Panc1 (cell line): ENCODE measurements at regions not wholly inside any gene's neighbourhood (a gene's known extent, or its start where the extent isn't known, plus 50 kb on each side); places are given as distances from the start of the nearest gene placed in this dataset.
A peak's percentile ranks its signal among the peaks of the same experiment; 100 is the strongest.

Experiments
- ATAC-seq: fragments of 200-7000 bp; cut with Tn5 transposase; 2 replicates; pipeline ENCODE4 v1.9.1; 2020; ENCODE audit warnings: mild to moderate bottlenecking, moderate library complexity
- BruUV-seq: library from RNA; stranded (reverse); fragments of 400-500 nt; replicated peaks from 2 replicates; lab custom pipeline; 2021; lab: Mats Ljungman, UMichigan
- CTCF ChIA-PET: fragments of 300-600 bp; sonication (Branson Sonifier 250); formaldehyde crosslinking; loops from one replicate; lab custom pipeline; 2022; ENCODE audit warnings: antibody characterized with exemption; lab: Charles Lee
- POLR2A ChIA-PET: fragments of 300-600 bp; sonication (Branson Sonifier 250); formaldehyde crosslinking; loops from one replicate; lab custom pipeline; 2022; ENCODE audit warnings: antibody characterized with exemption; lab: Charles Lee
- DNase-seq: peaks from one replicate; pipeline ENCODE4 v3.0.0-alpha.2; 2010; ENCODE audit warnings: low read depth, low spot score
- H3K27ac ChIP-seq: 2 replicates; pipeline ENCODE4 v1.5.1; 2011; ENCODE audit warnings: mild to moderate bottlenecking, low read length, inconsistent platforms
- H3K27me3 ChIP-seq: fragments of 200-500 bp; sonication (Bioruptor generic); 2 replicates; pipeline ENCODE4 v1.6.0; 2014; ENCODE audit warnings: low read length, inconsistent platforms; ENCODE audit not compliant: control insufficient read depth, insufficient read depth
- H3K36me3 ChIP-seq: fragments of 200-500 bp; sonication (Bioruptor generic); 2 replicates; pipeline ENCODE4 v1.5.1; 2014; ENCODE audit warnings: inconsistent platforms, mild to moderate bottlenecking, low read length, moderate library complexity; ENCODE audit not compliant: control insufficient read depth, insufficient read depth
- H3K4me1 ChIP-seq: 2 replicates; pipeline ENCODE4 v1.5.1; 2011; ENCODE audit warnings: inconsistent platforms, mild to moderate bottlenecking, low read length, moderate library complexity; ENCODE audit not compliant: control insufficient read depth, insufficient read depth
- H3K4me3 ChIP-seq, 2 experiments: 2 replicates each; pipeline ENCODE4 v1.5.1; 2011 to 2012; ENCODE audit warnings: low read depth in 2 of 2, low read length in 2 of 2, mild to moderate bottlenecking in 2 of 2, inconsistent platforms in 1 of 2, moderate library complexity in 1 of 2
- H3K9me3 ChIP-seq: fragments of 200-500 bp; sonication (Bioruptor generic); 2 replicates; pipeline ENCODE4 v1.5.1; 2014; ENCODE audit warnings: low read depth, mild to moderate bottlenecking, inconsistent platforms, low read length, moderate library complexity; ENCODE audit not compliant: control insufficient read depth, insufficient read depth
- POLR2AphosphoS5 ChIP-seq: IDR thresholded peaks from 2 replicates; pipeline ENCODE4 v1.6.1; 2012; ENCODE audit warnings: mild to moderate bottlenecking, low read depth, low read length, moderate library complexity
- SIN3A ChIP-seq: IDR thresholded peaks from 2 replicates; pipeline ENCODE4 v1.6.1; 2012; ENCODE audit warnings: low read depth, mild to moderate bottlenecking, low read length, moderate library complexity, borderline replicate concordance; ENCODE audit not compliant: insufficient read depth
- TCF7L2 ChIP-seq: IDR thresholded peaks from 2 replicates; pipeline ENCODE4 v1.6.1; 2011; ENCODE audit warnings: mild to moderate bottlenecking, low read depth, low read length, inconsistent platforms
- in situ Hi-C: cut with HindIII; loops from 2 replicates; pipeline ENCODE4 v1.10.0; 2016; ENCODE audit warnings: low sequenced_read_pairs, low pct_unique_long_range_greater_than_20kb
- intact Hi-C: fragments of 100-400 bp; cut with micrococcal nuclease; formaldehyde crosslinking; loops from one replicate; pipeline ENCODE4 v1.10.0; 2022; ENCODE audit not compliant: unreplicated experiment
- TF ChIP-seq, protein P1 (sequence below), 2 experiments: IDR thresholded peaks; 2 replicates each; pipeline ENCODE4 v1.6.1; 2011 to 2012; ENCODE audit warnings: low read depth in 2 of 2, control low read depth in 1 of 2, low read length in 1 of 2, mild to moderate bottlenecking in 1 of 2, moderate library complexity in 1 of 2; ENCODE audit not compliant: insufficient read depth in 1 of 2
- TF ChIP-seq, protein P2 (sequence below): fragments of 450-650 bp; IDR thresholded peaks from 2 replicates; pipeline ENCODE4 v1.5.1; 2017; ENCODE audit warnings: mild to moderate bottlenecking

DNA sequence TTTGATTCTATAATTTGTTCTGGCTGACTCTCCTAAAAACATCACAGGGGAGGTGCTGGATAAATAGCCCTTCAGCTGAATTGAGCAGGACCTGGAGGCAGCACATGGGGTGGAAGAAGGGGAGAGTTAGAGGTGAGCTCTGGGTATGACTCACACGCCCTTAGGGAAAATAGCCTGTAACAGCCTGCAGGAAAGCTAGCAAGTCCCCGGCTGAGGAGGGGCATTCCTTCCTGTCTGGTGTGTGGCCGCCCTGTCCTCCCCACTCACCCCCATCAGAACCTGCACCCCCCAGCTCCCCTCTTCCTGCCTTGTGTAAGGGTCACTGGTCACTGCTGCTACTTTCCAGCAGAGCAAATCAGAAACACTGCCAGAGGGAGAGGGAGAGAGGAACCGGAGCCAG is 187.4 kb downstream of the C16orf95 start:
- no peaks in the 10 kb centered on the region for H3K27me3 ChIP-seq
- no peak for DNase-seq
- no peaks in the 10 kb centered on the region for H3K36me3 ChIP-seq
- H3K9me3 ChIP-seq, result no peaks in the 10 kb centered on the region
- TF ChIP-seq SIN3A, result no peak
- TF ChIP-seq, protein P1, sequence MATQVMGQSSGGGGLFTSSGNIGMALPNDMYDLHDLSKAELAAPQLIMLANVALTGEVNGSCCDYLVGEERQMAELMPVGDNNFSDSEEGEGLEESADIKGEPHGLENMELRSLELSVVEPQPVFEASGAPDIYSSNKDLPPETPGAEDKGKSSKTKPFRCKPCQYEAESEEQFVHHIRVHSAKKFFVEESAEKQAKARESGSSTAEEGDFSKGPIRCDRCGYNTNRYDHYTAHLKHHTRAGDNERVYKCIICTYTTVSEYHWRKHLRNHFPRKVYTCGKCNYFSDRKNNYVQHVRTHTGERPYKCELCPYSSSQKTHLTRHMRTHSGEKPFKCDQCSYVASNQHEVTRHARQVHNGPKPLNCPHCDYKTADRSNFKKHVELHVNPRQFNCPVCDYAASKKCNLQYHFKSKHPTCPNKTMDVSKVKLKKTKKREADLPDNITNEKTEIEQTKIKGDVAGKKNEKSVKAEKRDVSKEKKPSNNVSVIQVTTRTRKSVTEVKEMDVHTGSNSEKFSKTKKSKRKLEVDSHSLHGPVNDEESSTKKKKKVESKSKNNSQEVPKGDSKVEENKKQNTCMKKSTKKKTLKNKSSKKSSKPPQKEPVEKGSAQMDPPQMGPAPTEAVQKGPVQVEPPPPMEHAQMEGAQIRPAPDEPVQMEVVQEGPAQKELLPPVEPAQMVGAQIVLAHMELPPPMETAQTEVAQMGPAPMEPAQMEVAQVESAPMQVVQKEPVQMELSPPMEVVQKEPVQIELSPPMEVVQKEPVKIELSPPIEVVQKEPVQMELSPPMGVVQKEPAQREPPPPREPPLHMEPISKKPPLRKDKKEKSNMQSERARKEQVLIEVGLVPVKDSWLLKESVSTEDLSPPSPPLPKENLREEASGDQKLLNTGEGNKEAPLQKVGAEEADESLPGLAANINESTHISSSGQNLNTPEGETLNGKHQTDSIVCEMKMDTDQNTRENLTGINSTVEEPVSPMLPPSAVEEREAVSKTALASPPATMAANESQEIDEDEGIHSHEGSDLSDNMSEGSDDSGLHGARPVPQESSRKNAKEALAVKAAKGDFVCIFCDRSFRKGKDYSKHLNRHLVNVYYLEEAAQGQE (IDR thresholded peaks at IDR 0.05; ENCODE audit: insufficient read depth in 1 of 2, low read depth in 2 of 2, low read length in 1 of 2), result no peak
- TF ChIP-seq, protein P2, sequence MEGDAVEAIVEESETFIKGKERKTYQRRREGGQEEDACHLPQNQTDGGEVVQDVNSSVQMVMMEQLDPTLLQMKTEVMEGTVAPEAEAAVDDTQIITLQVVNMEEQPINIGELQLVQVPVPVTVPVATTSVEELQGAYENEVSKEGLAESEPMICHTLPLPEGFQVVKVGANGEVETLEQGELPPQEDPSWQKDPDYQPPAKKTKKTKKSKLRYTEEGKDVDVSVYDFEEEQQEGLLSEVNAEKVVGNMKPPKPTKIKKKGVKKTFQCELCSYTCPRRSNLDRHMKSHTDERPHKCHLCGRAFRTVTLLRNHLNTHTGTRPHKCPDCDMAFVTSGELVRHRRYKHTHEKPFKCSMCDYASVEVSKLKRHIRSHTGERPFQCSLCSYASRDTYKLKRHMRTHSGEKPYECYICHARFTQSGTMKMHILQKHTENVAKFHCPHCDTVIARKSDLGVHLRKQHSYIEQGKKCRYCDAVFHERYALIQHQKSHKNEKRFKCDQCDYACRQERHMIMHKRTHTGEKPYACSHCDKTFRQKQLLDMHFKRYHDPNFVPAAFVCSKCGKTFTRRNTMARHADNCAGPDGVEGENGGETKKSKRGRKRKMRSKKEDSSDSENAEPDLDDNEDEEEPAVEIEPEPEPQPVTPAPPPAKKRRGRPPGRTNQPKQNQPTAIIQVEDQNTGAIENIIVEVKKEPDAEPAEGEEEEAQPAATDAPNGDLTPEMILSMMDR, result no peak
- TF ChIP-seq POLR2AphosphoS5, result no peak
- no peak for TF ChIP-seq TCF7L2
- H3K4me3 ChIP-seq, result no peak overlapping the region
- in situ Hi-C loops, result no loop called here
- H3K4me1 ChIP-seq, result no peaks in the 10 kb centered on the region
- POLR2A ChIA-PET, result no interaction called here
- H3K27ac ChIP-seq, result no peak overlapping the region
- peak; percentile 62; the same call in 1 of the 2 replicates for ATAC-seq
- BruUV-seq, result no TSS peak
- intact Hi-C loops, result no loop called here
- CTCF ChIA-PET, result interaction anchor here (0.7 kb wide), 1 partner anchor 53 kb away, joined by 4 read pairs; no protein-coding TSS in a partner anchor

DNA sequence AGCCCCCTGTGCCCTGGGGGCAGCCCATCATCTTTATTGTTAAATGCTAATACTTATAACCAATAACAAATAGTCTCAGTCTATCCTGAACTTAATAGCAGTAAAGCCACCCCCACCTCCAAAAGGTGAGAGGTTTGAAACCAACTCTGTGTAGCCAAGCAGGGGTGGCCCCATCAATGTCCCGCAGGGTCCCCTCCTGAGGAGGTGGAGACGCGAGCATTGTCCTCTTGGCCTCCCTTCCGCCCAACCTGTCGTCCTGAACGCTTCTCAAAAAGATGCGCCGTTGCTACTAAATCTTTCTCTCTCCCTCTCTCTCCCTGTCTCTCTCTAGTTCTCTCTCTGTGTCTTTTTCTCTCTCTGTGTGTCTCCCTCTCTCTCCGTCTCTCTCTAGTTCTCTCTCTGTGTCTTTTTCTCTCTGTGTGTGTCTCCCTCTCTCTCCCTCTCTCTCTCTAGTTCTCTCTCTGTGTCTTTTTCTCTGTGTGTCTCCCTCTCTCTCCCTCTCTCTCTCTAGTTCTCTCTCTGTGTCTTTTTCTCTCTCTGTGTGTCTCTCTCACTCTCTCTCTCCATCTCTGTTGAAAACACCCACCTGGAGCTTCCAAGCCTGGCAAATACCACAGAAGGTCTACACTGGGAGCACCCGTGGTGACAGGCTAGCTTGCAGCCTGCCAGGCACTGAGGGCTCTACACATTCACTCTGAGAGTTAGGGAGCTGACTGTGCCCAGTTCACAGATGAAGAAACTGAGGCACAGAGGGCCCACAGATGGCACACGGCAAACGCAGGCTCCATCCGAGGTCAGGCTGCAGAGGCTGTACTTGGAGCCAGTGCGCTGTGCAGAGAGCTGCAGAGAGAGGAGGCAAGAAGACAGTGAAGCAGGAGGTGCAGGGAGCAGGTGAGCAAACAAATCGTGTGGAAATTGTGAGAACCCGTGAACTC is 185.9 kb downstream of the C16orf95 start:
- Histone ChIP-seq H3K9me3 (no peaks in the 10 kb centered on the region), H3K27ac (no peak overlapping the region), H3K4me3 (no peak overlapping the region), H3K36me3 (no peaks in the 10 kb centered on the region), H3K27me3 (no peaks in the 10 kb centered on the region), H3K4me1 (no peaks in the 10 kb centered on the region)
- intact Hi-C loops, result no loop called here
- ATAC-seq (no peak), DNase-seq (no peak)
- no peak for TF ChIP-seq POLR2AphosphoS5
- TF ChIP-seq TCF7L2, result no peak
- in situ Hi-C loops, result no loop called here
- POLR2A ChIA-PET, result no interaction called here
- CTCF ChIA-PET, result no interaction called here
- no TSS peak for BruUV-seq

DNA sequence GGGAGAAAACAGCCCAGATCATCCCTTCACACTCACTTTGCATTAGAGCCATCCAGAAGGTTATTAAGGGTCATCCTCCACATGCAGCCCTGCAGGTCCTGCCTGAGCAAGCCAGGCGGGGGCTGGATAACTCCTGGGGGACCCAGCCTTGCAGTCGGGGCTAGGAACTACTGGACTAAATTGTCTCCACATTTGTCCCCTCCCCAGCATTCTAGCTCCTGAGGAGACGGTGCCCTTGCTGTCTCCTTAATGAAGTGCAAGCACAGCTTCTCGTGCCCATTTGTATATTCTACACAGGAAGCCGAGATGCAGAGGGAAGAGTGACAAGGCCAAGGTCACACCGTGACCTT is 185.2 kb downstream of the C16orf95 start:
- Histone ChIP-seq H3K4me3 (no peak overlapping the region), H3K27ac (no peak overlapping the region), H3K4me1 (no peaks in the 10 kb centered on the region), H3K36me3 (no peaks in the 10 kb centered on the region), H3K9me3 (no peaks in the 10 kb centered on the region), H3K27me3 (no peaks in the 10 kb centered on the region)
- no peak for ATAC-seq
- no TSS peak for BruUV-seq
- POLR2A ChIA-PET, result no interaction called here
- no peak for TF ChIP-seq SIN3A
- TF ChIP-seq POLR2AphosphoS5, result no peak
- TF ChIP-seq TCF7L2, result no peak
- TF ChIP-seq, protein P1 (IDR thresholded peaks at IDR 0.05; ENCODE audit: insufficient read depth in 1 of 2, low read depth in 2 of 2, low read length in 1 of 2), result no peak
- TF ChIP-seq, protein P2, result no peak
- intact Hi-C loops (no loop called here), in situ Hi-C loops (no loop called here)
- CTCF ChIA-PET, result no interaction called here
- no peak for DNase-seq
